ENCODE measurements at regions not wholly inside any gene's neighbourhood (a gene's known extent, or its start where the extent isn't known, plus 50 kb on each side); places are given as distances from the start of the nearest gene placed in this dataset.

GRCh38 chrX:15143050-15143824 lies 126.6 kb downstream of the ASB9 start:
- TF ChIP-seq CTCF (IDR thresholded peaks at IDR 0.05) (peak; percentile 29 to 57 (median 54)), POLR2AphosphoS5 (IDR thresholded peaks at IDR 0.05) (no peak), POLR2A (IDR thresholded peaks at IDR 0.05) (no peak), EP300 (IDR thresholded peaks at IDR 0.05) (no peak)
